ENCODE measurements at regions not wholly inside any gene's neighbourhood (a gene's known extent, or its start where the extent isn't known, plus 50 kb on each side); places are given as distances from the start of the nearest gene placed in this dataset.

GRCh38 chr4:43886196-43886595 lies 562.4 kb downstream of the KCTD8 start:
- TF ChIP-seq, protein P1, sequence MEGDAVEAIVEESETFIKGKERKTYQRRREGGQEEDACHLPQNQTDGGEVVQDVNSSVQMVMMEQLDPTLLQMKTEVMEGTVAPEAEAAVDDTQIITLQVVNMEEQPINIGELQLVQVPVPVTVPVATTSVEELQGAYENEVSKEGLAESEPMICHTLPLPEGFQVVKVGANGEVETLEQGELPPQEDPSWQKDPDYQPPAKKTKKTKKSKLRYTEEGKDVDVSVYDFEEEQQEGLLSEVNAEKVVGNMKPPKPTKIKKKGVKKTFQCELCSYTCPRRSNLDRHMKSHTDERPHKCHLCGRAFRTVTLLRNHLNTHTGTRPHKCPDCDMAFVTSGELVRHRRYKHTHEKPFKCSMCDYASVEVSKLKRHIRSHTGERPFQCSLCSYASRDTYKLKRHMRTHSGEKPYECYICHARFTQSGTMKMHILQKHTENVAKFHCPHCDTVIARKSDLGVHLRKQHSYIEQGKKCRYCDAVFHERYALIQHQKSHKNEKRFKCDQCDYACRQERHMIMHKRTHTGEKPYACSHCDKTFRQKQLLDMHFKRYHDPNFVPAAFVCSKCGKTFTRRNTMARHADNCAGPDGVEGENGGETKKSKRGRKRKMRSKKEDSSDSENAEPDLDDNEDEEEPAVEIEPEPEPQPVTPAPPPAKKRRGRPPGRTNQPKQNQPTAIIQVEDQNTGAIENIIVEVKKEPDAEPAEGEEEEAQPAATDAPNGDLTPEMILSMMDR (IDR thresholded peaks at IDR 0.05; ENCODE audit: borderline replicate concordance, control extremely low read depth, extremely low read depth, insufficient read depth, missing control alignments) = no peak
- DNase-seq (ENCODE audit: low spot score) = no peak
- in situ Hi-C loops (cut with MboI; ENCODE audit: low sequenced_read_pairs, unreplicated experiment) = no loop called here

GRCh38 chr4:43898836-43899235 lies 549.8 kb downstream of the KCTD8 start:
- in situ Hi-C loops (cut with MboI; ENCODE audit: low sequenced_read_pairs, unreplicated experiment) = no loop called here
- no peak for DNase-seq (ENCODE audit: low spot score)
- TF ChIP-seq, protein P1 (IDR thresholded peaks at IDR 0.05; ENCODE audit: borderline replicate concordance, control extremely low read depth, extremely low read depth, insufficient read depth, missing control alignments) = no peak

DNA sequence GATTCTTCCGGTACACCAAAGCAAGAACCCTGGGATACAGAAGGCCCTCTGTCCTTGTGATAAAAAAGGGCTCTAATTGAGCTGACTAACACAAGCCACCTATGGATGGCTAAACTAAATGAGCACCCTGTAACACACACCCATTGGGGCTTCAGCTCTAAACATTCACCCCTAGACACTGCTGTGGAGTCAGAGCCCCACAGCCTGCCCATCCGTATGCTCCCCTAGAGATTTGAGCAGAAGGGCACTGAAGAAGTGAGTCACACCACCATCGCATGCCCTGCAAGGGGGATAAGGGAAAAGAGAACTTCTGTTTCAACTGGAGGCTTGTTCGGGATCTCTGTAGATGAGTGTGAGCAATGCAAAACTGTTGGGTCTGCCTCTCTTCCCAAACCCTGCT lies 545.2 kb downstream of the KCTD8 start:
- DNase-seq (ENCODE audit: low spot score) = no peak
- TF ChIP-seq, protein P1 (IDR thresholded peaks at IDR 0.05; ENCODE audit: borderline replicate concordance, control extremely low read depth, extremely low read depth, insufficient read depth, missing control alignments) = no peak
- in situ Hi-C loops (cut with MboI; ENCODE audit: low sequenced_read_pairs, unreplicated experiment) = no loop called here

- TF ChIP-seq, protein P1 (IDR thresholded peaks at IDR 0.05; ENCODE audit: borderline replicate concordance, control extremely low read depth, extremely low read depth, insufficient read depth, missing control alignments) = no peak
- in situ Hi-C loops (cut with MboI; ENCODE audit: low sequenced_read_pairs, unreplicated experiment) = no loop called here
These were observed 530.2 kb downstream of the KCTD8 start for GRCh38 chr4:43918377-43918776.

DNA sequence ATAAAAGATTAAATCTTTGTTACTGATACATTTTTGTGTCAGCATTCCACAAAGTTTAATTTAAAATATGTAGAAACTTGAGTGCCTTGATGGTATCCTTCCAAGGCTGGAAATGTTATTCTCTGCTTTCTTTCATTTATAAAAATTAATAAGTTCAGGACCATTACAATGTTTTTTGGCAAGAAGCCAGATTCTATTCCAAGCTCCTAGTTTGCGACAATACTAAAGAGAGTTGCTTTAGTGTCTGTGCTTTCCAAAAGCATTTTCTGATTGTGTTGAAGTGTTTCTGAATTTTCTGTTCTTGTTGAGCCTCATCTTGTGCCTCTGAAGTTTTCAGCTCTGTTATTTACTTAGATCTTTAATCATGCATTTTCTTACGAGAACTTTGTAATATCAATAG lies 516.2 kb downstream of the KCTD8 start:
- DNase-seq (ENCODE audit: low spot score) = no peak
- TF ChIP-seq, protein P1 (IDR thresholded peaks at IDR 0.05; ENCODE audit: borderline replicate concordance, control extremely low read depth, extremely low read depth, insufficient read depth, missing control alignments) = no peak
- in situ Hi-C loops (cut with MboI; ENCODE audit: low sequenced_read_pairs, unreplicated experiment) = no loop called here

More at GRCh38 chr4:43918377-43918776, 530.2 kb downstream of the KCTD8 start:
- DNase-seq (ENCODE audit: low spot score) = no peak

- no peak for DNase-seq (ENCODE audit: low spot score)
- in situ Hi-C loops (cut with MboI; ENCODE audit: low sequenced_read_pairs, unreplicated experiment) = no loop called here
- TF ChIP-seq, protein P1 (IDR thresholded peaks at IDR 0.05; ENCODE audit: borderline replicate concordance, control extremely low read depth, extremely low read depth, insufficient read depth, missing control alignments) = no peak
These were observed 504.6 kb downstream of the KCTD8 start for GRCh38 chr4:43943998-43944397.

DNA sequence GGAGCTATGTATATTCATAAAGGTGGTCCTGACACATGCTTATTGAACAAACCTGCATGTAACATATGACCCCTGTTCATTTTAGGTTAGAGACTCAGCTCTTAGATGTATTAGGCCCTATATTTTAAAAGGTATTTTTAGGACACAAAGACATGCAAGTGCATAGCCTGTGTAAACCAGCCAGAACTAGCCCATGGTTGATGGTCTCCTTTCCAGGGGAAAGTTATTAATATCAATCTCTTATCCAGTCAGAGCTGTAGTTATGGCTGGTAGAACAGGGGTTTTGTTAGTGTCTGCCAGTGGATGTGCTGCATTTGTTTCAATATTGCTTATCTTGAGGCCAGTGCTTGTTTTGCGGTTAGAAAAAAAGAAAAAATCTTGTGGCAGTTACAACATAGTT lies 488.6 kb downstream of the KCTD8 start:
- no peak for DNase-seq (ENCODE audit: low spot score)
- in situ Hi-C loops (cut with MboI; ENCODE audit: low sequenced_read_pairs, unreplicated experiment) = no loop called here
- TF ChIP-seq, protein P1 (IDR thresholded peaks at IDR 0.05; ENCODE audit: borderline replicate concordance, control extremely low read depth, extremely low read depth, insufficient read depth, missing control alignments) = no peak

Data from GM13976 (cell line).